NCI-H82 (cell line): ENCODE measurements at regions not wholly inside any gene's neighbourhood (a gene's known extent, or its start where the extent isn't known, plus 50 kb on each side); places are given as distances from the start of the nearest gene placed in this dataset.
"Not testable (repeated sequence)": the region's sequence is repeated elsewhere in the genome, so short reads cannot be mapped to it uniquely, and the experiment has no call there.

ENCODE experiments used
- DNase-seq: peaks from one replicate; lab custom pipeline; 2025; lab: John Stamatoyannopoulos, UW

- DNase-seq: no peak
Observed at GRCh38 chr9:134530724-134531123, 110.9 kb upstream of the COL5A1 start.

GRCh38 chr9:134531220-134531970 is 110.2 kb upstream of the COL5A1 start:
- no peak for DNase-seq

DNA sequence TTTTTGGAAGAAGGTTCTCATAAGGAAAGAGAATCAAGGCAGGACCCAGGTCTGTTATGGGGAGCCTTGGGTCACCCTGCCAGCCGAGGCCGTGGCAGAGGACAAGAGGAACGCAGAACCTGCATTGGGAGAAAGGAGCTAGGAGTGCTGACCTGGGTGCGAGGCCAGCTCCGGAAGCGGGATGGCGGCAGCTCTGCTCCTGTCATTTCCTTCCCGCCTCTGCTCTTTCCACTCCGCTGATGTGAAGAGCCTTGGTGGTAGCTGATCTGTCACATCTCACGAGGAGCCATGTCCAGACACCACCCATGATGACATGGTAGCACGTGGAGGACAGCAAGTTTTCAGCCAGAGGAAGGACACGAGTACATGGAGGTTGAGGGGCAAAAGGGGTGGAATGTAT is 109.5 kb upstream of the COL5A1 start:
- DNase-seq: no peak

DNA sequence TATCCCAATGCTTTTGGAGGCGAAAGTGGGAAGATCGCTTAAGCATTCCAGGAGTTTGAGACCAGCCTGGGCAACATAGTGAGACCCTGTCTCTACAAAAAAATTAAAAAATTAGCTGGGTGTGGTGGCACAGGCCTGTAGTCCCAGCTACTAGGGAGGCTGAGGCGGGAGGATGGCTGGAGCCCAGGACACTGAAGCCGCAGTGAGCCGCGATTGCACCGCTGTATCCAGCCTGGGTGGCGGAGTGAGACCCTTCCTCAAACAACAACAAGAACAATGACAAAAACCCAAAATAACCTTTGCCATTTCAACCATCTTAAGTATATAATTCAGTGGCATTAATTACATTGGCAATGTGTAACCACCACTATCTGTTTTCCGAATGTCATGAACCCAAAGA is 108.9 kb upstream of the COL5A1 start:
- not testable (repeated sequence) for DNase-seq

GRCh38 chr9:134533850-134534588 is 107.6 kb upstream of the COL5A1 start:
- DNase-seq: no peak

DNA sequence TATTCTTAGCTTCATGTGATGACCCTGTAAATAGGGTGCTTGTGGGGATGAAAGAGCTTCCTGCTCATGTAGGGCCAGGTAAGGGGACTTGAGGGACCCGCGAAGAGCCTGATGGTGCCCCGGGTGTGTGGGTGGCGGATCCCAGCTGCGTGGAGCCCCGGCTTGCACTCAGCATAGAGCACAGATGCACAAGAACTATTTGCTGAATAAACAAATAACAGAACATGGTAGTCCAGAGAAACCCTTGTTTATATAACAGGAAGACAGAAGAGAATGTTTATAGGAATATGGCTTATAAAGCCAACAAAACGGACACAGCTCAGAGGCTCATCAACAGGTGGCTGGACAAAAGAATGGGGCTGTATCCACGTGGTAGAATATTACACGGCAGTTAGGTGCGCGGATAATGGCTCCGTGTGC is 106.9 kb upstream of the COL5A1 start:
- DNase-seq: no peak

DNA sequence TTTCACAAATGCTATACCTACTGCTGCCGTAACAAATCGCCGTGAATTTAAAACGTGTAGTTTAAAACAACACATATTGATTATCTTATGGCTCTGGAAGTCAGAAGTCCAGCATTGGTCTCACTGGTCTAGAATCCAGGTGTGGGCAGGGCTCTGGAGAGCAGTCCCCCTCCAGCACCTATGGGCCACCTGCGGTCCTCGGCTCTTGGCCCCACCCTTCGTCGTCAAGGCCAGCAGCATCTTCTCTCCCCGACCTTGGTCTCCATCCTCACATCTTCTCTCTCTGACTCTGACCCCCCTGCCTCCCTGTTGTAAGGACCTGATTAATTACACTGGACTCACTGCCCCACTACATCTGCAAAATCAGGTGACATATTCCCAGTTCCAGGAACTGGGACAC is 106.4 kb upstream of the COL5A1 start:
- DNase-seq: no peak

DNA sequence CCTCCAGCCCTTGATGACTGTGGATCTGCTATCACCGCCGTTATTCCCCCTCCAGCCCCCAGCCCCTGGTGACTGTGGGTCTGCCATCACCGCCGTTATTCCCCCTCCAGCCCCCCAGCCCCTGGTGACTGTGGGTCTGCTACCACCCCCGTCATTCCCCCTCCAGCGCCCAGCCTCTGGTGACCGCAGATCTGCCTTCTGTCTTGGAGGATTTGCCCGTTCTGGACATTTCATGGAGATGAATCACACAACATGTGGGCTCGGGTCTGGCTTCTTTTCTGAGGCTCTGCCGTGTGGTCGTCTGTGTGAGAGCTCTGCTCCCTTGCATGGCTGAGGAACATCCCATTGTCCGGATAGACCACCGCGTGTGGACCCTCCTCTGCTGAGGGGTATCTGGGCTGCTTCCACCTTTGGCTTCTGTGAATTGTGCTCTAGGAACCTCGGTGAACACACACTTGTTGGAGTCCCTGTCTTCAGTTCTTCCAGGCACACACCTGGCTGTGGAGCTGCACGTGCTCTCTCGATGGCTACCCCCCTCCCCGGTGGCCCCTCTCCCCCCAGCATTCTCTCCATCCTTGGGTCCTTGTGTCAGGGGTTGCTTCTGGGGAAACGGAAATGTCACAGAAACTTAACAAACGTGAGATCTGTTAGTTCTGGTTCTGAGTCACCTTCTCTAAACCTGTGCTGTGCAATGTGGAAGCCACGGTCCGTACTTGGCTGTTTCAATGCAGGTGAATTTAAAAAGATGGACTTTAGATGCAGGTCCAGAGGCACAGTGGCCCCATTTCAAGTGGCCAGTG is 105.3 kb upstream of the COL5A1 start:
- no peak for DNase-seq

GRCh38 chr9:134536931-134537330 is 104.7 kb upstream of the COL5A1 start:
- no peak for DNase-seq

DNA sequence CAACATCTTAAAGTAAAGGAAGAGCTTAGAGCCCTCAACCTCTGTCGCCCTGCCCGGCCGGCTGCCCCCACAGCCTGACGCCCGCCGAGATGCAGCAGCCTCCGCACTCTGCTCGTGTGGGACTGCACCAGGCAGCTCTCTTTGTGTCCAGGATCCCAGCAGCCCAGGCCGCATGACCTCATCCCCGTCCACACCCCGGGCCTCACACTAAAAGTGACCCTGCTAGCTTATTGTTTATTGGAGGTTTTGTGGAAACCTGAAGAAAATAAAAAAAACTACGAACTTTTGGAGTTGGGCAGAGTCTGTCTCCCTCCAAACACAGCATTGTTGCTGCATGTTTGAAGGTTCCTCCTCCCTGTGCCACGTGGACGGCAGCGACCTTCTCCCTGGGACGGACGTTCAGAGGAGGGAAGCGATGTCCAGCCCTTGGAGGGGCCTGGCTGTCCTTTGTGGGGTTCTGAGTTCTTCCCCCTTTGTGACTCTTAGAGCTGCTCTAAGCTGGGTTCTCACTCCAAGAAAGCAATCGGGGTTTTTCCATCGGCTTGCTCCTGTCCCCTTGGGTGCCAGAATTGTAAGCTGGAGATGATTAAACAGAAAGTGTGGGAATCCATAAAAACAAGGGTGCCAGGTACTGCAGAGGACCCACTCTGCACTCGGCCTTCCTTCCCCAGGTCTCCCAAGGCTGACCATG is 103.5 kb upstream of the COL5A1 start:
- DNase-seq: no peak

DNA sequence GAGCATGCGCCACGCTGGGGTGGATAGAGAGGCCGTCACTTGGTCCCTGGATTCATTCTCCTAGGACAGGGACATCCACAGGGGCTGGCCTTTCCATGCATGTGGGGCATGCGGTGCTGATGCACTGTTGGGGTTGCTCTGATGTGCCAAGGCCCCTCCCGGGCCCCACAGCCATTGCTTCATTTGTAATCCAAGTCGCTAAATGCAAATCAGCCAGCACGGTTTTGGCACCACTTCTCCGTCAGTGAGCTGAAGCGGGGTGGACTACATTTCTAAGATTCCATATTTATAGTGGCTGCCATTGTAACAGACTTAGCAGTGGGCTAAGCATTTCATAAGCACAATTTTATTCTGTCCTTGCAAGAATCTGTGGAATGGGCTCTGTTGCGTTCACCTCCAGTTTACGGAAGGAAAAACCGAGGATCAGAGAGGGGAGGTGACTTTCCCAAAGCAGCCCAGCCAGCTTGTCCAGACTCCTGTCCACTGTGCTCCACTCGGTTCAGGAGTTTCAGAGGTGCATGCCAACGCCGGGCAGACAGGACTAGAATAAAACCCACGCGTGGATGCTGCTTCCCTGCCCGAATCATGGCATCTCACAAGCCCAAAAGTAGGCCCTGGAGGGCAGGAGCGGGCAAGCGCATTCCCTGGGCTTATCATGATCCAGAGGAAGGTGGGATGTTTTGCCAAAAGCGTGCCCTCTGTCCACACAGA is 102.6 kb upstream of the COL5A1 start:
- DNase-seq: no peak

- DNase-seq: no peak
Observed at GRCh38 chr9:134539586-134540194, 101.9 kb upstream of the COL5A1 start.

- no peak for DNase-seq
Observed at GRCh38 chr9:134540276-134541096, 101.1 kb upstream of the COL5A1 start.

DNA sequence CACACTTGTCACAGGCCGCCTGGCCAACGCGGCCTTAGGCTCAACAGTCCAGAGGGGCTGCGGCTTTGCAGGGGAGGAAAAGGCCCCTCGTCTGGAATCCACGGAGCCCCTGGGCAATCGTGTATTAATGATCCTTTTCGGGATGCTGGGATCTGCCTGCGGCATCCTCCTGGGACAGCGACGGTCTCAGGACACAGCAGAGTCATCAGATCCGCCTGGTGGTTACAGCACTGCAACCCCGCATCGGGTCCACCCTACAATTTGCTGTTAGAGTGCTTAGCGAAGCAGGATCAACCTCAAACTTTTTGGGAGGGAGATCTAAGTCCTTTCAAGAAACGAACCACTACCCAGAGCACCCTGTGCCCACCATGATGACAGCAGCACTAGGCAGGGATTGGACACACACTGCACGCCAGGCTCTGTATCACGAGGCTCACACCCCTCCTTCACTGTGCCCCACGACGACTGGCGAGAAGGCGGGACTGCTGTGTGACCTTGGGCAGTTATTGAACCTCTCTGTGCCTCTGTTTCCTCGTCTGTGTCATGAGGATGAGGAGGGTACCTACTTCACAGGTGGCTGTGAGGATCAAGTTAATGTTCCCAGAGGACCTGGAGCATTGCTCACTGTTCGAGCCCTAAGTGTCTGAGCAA is 100.4 kb upstream of the COL5A1 start:
- no peak for DNase-seq

GRCh38 chr9:134544388-134545214 is 97.0 kb upstream of the COL5A1 start:
- no peak for DNase-seq

DNA sequence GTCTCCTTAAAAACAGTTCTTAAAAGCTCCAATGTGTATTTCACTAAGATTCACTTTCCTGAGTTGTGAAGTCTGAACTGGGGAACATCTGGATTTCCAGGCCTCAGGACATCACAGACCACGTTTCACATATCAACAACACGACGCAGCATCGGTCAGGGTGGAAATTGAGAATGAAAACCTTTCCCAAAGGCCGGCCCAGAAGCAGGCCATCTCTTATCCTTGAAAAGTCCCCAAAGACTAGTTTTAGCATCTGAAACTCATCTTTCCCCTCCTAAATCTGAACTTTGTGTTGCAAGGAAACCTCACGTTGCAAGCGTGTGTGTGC is 96.4 kb upstream of the COL5A1 start:
- DNase-seq: no peak

GRCh38 chr9:134545543-134546245 is 95.9 kb upstream of the COL5A1 start:
- no peak for DNase-seq

- DNase-seq: no peak
Observed at GRCh38 chr9:134546246-134546731, 95.3 kb upstream of the COL5A1 start.
